Retinal pigment epithelial cell (primary cell): ENCODE measurements at regions not wholly inside any gene's neighbourhood (a gene's known extent, or its start where the extent isn't known, plus 50 kb on each side); places are given as distances from the start of the nearest gene placed in this dataset.
A peak's percentile ranks its signal among the peaks of the same experiment; 100 is the strongest.

ENCODE experiments used
- DNase-seq: peaks from one replicate; pipeline ENCODE4 v3.0.0-alpha.2; 2010; ENCODE audit warnings: low read depth
- H3K4me3 ChIP-seq: 2 replicates; pipeline ENCODE4 v1.5.1; 2011; ENCODE audit warnings: mild to moderate bottlenecking, low read length, control low read depth, moderate library complexity
- TF ChIP-seq, protein P1 (sequence below): conservative IDR thresholded peaks from 2 replicates; pipeline ENCODE4 v1.5.1; 2011; ENCODE audit warnings: low read depth, low read length, control low read depth, inconsistent platforms

DNA sequence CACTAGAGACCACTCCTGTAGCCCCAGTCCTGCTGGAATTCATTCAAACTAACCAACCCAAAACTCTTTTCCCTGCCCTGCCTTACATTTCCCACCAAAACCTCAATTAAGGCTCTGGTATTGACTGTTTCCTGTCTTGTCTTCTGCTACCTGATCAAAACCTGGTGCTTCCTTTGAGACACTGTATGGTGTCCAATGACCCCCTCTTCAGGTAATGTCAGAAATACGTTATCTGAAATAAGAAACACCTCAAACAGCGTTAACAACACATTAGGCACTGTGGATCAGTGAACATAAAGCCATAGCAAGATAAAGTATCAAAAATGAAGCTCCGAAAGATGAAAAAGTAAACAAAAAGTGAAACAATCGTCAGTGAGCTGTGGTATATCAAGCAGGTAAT lies 343.2 kb upstream of the ZP4 start:
- DNase-seq, result no peak
- TF ChIP-seq, protein P1, sequence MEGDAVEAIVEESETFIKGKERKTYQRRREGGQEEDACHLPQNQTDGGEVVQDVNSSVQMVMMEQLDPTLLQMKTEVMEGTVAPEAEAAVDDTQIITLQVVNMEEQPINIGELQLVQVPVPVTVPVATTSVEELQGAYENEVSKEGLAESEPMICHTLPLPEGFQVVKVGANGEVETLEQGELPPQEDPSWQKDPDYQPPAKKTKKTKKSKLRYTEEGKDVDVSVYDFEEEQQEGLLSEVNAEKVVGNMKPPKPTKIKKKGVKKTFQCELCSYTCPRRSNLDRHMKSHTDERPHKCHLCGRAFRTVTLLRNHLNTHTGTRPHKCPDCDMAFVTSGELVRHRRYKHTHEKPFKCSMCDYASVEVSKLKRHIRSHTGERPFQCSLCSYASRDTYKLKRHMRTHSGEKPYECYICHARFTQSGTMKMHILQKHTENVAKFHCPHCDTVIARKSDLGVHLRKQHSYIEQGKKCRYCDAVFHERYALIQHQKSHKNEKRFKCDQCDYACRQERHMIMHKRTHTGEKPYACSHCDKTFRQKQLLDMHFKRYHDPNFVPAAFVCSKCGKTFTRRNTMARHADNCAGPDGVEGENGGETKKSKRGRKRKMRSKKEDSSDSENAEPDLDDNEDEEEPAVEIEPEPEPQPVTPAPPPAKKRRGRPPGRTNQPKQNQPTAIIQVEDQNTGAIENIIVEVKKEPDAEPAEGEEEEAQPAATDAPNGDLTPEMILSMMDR, result no peak
- no peak overlapping the region for H3K4me3 ChIP-seq

- DNase-seq, result no peak
- H3K4me3 ChIP-seq, result no peak overlapping the region
- TF ChIP-seq, protein P1, result no peak
These were observed 341.5 kb upstream of the ZP4 start for GRCh38 chr1:238232084-238232710.

GRCh38 chr1:238226810-238227209 lies 336.1 kb upstream of the ZP4 start:
- DNase-seq, result no peak
- TF ChIP-seq, protein P1, result no peak

DNA sequence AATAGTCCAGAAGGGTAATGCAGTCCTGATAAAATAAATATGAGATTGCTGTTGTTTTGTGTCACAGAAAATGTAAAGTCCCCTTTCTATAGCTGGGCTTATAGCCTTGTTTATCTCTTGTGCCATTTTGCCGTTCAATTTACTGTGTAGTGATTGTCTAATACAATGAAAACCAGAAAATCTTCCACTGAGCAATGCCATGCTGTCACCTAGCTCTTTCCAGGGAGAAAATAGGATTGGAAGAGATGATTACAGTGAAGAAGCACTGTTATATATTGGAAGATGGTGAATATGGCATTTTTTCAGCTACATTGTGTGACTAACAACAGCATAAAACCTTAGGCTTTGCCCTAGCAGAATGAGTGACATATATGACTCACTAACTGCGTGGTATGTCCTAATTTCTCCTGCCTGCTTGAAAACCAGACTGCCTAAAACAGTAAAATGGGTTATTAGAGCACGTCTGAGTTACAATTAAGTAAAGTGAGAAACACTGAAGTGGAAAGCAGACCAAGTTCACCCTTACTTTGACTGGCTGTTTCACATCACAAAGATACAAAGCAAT lies 332.4 kb upstream of the ZP4 start:
- TF ChIP-seq, protein P1, result no peak
- no peak overlapping the region for H3K4me3 ChIP-seq
- DNase-seq, result peak; percentile 56

More at GRCh38 chr1:238226810-238227209, 336.1 kb upstream of the ZP4 start:
- no peak overlapping the region for H3K4me3 ChIP-seq

- TF ChIP-seq, protein P1, result no peak
- DNase-seq, result no peak
- H3K4me3 ChIP-seq, result no peak overlapping the region
These were observed 331.0 kb upstream of the ZP4 start for GRCh38 chr1:238221738-238222137.

DNA sequence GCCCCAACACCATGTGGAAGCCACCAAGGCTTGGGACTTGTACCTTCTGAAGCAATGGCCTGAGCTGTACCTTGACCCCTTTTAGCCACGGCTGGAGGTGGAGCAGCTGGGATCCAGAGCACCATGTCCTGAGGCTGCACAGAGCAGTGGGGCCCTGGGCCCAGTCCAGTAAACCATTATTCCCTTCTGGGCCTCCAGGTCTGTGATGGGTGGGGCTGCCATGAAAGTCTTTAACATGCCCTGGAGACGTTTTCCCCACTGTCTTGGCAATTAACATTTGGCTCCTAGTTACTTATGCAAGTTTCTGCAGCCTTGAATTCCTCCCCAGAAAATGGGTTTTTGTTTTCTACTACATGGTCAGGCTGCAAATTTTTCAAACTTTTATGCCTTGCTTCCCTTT lies 323.7 kb upstream of the ZP4 start:
- TF ChIP-seq, protein P1, result no peak
- DNase-seq, result no peak
- H3K4me3 ChIP-seq, result no peak overlapping the region

GRCh38 chr1:238205045-238205662 lies 314.4 kb upstream of the ZP4 start:
- TF ChIP-seq, protein P1, result no peak
- no peak for DNase-seq
- no peak overlapping the region for H3K4me3 ChIP-seq
